Tibial artery (tissue), 4 donors: ENCODE measurements at regions not wholly inside any gene's neighbourhood (a gene's known extent, or its start where the extent isn't known, plus 50 kb on each side); places are given as distances from the start of the nearest gene placed in this dataset.
"Not testable (repeated sequence)": the region's sequence is repeated elsewhere in the genome, so short reads cannot be mapped to it uniquely, and the experiment has no call there.

ENCODE experiments used
- DNase-seq, 2 donors: peaks; one replicate each; pipeline ENCODE4 v3.0.0-alpha.2; 2019
- H3K27ac ChIP-seq, 2 donors: fragments of 200-600 bp; sonication (generic) in 1 of 2; 1 replicate in 1 of 2; 2 replicates in 1 of 2; pipeline ENCODE4 v1.5.1; 2018 to 2019; ENCODE audit warnings: mild to moderate bottlenecking in 1 of 2
- H3K27me3 ChIP-seq, 2 donors: fragments of 200-600 bp; sonication (generic) in 1 of 2; one replicate each; pipeline versions ENCODE4 v1.5.1 to v1.6.0; 2016 to 2019
- H3K36me3 ChIP-seq, 3 donors: fragments of 200-600 bp; sonication (generic) in 2 of 3; one replicate each; pipeline ENCODE4 v1.5.1; 2016 to 2019; ENCODE audit warnings: mild to moderate bottlenecking in 2 of 3
- H3K4me1 ChIP-seq, 4 donors: fragments of 200-600 bp; sonication (generic) in 2 of 4; 1 replicate in 3 of 4; 2 replicates in 1 of 4; pipeline ENCODE4 v1.5.1; 2016 to 2019
- H3K4me3 ChIP-seq, 2 donors: fragments of 200-600 bp; sonication (generic) in 1 of 2; 1 replicate in 1 of 2; 2 replicates in 1 of 2; pipeline ENCODE4 v1.5.1; 2018 to 2019; ENCODE audit warnings: mild to moderate bottlenecking in 2 of 2
- H3K9me3 ChIP-seq, 3 donors: fragments of 200-600 bp; sonication (generic) in 1 of 3; one replicate each; pipeline ENCODE4 v1.5.1; 2016 to 2019
- intact Hi-C: fragments of 100-400 bp; cut with DNase I; formaldehyde crosslinking; loops from one replicate; pipeline ENCODE4 v1.15.0; 2023; ENCODE audit warnings: low total_unique reads
- TF ChIP-seq, protein P1 (sequence below), 2 experiments: fragments of 200-600 bp in 1 of 2; fragments of 450-650 bp in 1 of 2; IDR thresholded peaks; one replicate each; pipeline ENCODE4 v1.5.1; 2017 to 2019; ENCODE audit warnings: antibody characterized with exemption in 2 of 2, mild to moderate bottlenecking in 1 of 2, moderate library complexity in 1 of 2

DNA sequence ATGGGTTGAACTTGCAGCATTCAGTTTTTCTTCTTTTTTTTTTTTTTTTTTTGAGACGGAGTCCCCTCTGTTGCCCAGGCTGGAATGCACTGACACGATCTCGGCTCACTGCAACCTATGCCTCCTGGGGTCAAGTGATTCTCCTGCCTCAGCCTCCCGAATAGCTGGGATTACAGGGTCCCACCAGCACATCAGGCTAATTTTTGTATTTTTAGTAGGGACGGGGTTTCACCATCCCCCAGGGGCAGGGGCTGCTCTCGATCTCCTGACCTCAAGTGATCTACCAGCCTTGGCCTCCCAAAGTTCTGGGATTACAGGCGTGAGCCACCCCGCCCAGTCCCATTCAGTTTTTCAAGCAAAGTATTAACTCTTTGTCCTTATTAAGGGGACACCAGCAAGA lies 117.6 kb upstream of the PRSS16 start:
- H3K9me3 ChIP-seq: no peaks in the 10 kb centered on the region
- no peaks in the 10 kb centered on the region for H3K36me3 ChIP-seq
- H3K4me3 ChIP-seq: no peak overlapping the region
- no peak overlapping the region for H3K27ac ChIP-seq
- H3K27me3 ChIP-seq: no peaks in the 10 kb centered on the region
- DNase-seq: no peak
- TF ChIP-seq, protein P1, sequence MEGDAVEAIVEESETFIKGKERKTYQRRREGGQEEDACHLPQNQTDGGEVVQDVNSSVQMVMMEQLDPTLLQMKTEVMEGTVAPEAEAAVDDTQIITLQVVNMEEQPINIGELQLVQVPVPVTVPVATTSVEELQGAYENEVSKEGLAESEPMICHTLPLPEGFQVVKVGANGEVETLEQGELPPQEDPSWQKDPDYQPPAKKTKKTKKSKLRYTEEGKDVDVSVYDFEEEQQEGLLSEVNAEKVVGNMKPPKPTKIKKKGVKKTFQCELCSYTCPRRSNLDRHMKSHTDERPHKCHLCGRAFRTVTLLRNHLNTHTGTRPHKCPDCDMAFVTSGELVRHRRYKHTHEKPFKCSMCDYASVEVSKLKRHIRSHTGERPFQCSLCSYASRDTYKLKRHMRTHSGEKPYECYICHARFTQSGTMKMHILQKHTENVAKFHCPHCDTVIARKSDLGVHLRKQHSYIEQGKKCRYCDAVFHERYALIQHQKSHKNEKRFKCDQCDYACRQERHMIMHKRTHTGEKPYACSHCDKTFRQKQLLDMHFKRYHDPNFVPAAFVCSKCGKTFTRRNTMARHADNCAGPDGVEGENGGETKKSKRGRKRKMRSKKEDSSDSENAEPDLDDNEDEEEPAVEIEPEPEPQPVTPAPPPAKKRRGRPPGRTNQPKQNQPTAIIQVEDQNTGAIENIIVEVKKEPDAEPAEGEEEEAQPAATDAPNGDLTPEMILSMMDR (IDR thresholded peaks at IDR 0.05): no peak
- intact Hi-C loops: loop anchor here (10.0 kb wide), 1 partner anchor 1075 kb away; a partner anchor contains a TSS
- H3K4me1 ChIP-seq: peaks cover 0 to 14% (median 3%) of the 10 kb centered on the region in 4 donors

DNA sequence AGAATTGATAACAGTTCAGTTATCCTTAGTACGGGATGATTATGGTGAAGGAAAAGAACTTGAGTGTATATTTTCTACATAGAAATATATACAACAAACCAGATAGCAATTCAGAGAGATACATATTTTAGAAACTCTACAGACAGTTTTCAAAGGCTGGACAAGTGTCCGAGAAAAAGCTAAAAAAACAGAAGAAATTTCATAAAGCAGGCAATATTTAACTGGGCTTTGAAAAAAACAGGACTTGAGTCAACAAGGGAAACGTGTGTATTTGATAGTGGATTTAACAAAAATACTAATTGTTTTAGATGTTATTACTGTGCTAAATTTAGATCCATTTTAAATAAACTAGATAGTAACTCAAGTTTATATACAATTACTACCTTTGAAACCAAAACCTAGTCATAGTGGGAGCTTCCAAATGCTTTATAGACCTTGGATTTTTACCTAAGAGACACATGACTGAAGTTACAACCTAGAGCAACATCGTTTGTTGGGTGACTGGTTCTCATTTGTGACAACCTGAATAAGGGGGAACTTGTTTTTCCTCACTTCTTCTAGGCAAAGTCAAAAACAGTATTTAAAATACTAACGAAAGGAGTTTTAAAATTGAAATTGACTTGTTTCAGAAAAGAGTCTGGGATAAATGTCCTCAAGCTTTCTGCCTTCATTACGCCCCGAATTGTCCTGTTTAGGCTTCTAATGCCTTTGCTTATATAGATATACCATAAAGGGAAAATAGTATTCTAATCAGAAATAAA lies 116.7 kb upstream of the PRSS16 start:
- Histone ChIP-seq H3K36me3 (no peaks in the 10 kb centered on the region), H3K27ac (peak overlapping the region; percentile 81 to 84), H3K9me3 (no peaks in the 10 kb centered on the region), H3K4me1 (peaks cover 0 to 14% (median 3%) of the 10 kb centered on the region in 4 donors), H3K4me3 (peak overlapping the region; percentile 58 to 63), H3K27me3 (no peaks in the 10 kb centered on the region)
- no peak for DNase-seq
- intact Hi-C loops: loop anchor here (10.0 kb wide), 1 partner anchor 1076 kb away; a partner anchor contains a TSS
- TF ChIP-seq, protein P1 (IDR thresholded peaks at IDR 0.05): no peak

DNA sequence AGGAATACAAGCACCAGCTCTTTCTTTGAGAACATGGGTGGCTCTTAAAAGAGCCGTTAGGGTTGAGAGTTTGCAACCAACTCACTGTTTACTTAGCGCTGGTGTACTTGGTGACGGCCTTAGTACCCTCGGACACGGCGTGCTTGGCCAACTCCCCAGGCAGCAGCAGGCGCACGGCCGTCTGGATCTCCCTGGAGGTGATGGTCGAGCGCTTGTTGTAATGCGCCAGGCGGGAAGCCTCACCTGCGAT lies 115.3 kb upstream of the PRSS16 start:
- H3K4me3 ChIP-seq: peak overlapping the region; percentile 58 to 63
- H3K27ac ChIP-seq: peak overlapping the region; percentile 81 to 84
- H3K9me3 ChIP-seq, H3K36me3 ChIP-seq, DNase-seq, H3K27me3 ChIP-seq: not testable (repeated sequence)
- peaks cover 0 to 14% (median 3%) of the 10 kb centered on the region in 4 donors for H3K4me1 ChIP-seq
- intact Hi-C loops: loop anchor here (2.0 to 10.0 kb wide), 2 partner anchors 347 to 1077 kb away; a partner anchor contains a TSS

DNA sequence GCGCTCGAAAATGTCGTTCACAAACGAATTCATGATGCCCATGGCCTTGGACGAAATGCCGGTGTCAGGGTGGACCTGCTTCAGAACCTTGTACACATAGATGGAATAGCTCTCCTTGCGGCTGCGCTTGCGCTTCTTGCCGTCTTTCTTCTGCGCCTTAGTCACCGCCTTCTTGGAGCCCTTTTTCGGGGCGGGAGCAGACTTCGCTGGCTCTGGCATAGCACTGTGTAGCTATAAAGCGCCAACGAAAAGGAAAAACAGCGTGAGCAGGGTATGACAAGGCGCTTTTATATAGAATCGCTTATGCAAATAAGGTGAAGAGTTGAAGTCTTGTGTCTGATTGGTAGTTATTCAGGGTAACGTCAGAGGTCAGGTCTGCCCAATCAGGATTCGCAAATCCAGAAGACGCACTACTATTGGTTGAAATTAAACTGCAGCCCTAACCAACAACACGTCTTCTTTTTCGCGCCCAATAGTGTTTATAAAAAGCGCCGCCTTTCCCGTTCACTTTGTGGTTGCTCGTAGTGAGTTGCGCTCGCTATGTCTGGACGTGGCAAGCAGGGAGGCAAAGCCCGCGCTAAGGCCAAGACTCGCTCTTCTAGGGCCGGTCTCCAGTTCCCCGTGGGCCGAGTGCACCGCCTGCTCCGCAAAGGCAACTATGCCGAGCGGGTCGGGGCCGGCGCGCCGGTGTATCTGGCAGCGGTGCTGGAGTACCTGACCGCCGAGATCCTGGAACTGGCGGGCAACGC lies 114.8 kb upstream of the PRSS16 start:
- H3K36me3 ChIP-seq: no peaks in the 10 kb centered on the region
- TF ChIP-seq, protein P1 (IDR thresholded peaks at IDR 0.05): peak in 1 of 2 experiments; percentile 10
- H3K27ac ChIP-seq: peak overlapping the region; percentile 81 to 84
- H3K4me1 ChIP-seq: peaks cover 0 to 14% (median 3%) of the 10 kb centered on the region in 4 donors
- no peaks in the 10 kb centered on the region for H3K27me3 ChIP-seq
- intact Hi-C loops: loop anchor here (2.0 to 10.0 kb wide), 2 partner anchors 346 to 1078 kb away; a partner anchor contains a TSS
- H3K4me3 ChIP-seq: peak overlapping the region; percentile 58 to 63
- H3K9me3 ChIP-seq: no peaks in the 10 kb centered on the region
- DNase-seq: peak; percentile 92 to 95

DNA sequence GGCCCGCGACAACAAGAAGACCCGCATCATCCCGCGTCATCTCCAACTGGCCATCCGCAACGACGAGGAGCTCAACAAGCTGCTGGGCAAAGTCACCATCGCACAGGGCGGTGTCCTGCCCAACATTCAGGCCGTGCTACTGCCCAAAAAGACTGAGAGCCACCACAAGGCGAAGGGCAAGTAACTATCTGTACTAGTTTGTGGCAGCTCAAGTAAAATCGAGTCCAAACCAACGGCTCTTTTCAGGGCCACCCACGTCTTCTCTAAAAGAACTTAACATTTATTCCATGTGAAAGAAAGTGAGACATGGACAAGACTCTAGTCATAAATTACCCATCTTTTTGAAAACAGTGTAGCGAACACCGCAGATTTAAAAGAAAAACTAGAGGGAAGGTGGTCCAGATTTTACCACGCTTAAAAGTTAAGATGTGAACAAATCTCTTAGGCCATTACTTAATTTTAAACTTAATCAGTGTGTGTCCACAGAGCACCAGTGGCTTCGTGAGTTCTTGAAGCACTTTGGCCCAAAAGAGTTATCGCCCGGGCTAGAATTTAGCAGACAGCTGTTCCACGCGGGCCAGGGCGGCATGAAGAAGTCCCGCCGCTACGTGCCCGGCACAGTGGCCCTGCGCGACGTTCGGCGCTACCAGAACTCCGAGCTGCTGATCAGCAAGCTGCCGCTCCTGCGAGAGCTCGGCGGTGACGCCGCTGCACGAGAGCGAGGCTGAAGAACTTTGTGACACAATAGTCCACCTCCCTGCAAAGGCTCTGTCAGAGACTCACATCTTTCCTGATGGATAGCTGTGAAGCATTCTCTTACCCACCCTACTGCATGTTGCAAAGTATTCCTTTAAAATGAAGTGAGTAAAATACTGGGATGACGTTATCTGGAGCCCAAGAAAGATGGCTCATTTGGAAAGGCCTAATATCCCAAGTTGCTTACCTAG lies 113.9 kb upstream of the PRSS16 start:
- Histone ChIP-seq H3K4me3 (peak overlapping the region; percentile 58 to 63), H3K36me3 (no peaks in the 10 kb centered on the region), H3K27ac (peak overlapping the region; percentile 81 to 84), H3K4me1 (peaks cover 0 to 14% (median 3%) of the 10 kb centered on the region in 4 donors), H3K9me3 (no peaks in the 10 kb centered on the region), H3K27me3 (no peaks in the 10 kb centered on the region)
- DNase-seq: peak; percentile 38 to 86
- TF ChIP-seq, protein P1 (IDR thresholded peaks at IDR 0.05): no peak
- intact Hi-C loops: loop anchor here (2.0 to 10.0 kb wide), 2 partner anchors 345 to 1079 kb away; a partner anchor contains a TSS
